GM12875 (cell line): ENCODE measurements at regions not wholly inside any gene's neighbourhood (a gene's known extent, or its start where the extent isn't known, plus 50 kb on each side); places are given as distances from the start of the nearest gene placed in this dataset.

ENCODE experiments used
- H3K4me3 ChIP-seq: one replicate; pipeline ENCODE4 v1.5.1; 2011; ENCODE audit warnings: low read depth, low read length, control low read depth
- CTCF ChIP-seq: IDR thresholded peaks from 2 replicates; pipeline ENCODE4 v1.5.1; 2011; ENCODE audit warnings: low read depth, mild to moderate bottlenecking, control low read depth, inconsistent platforms, low read length, moderate library complexity, borderline replicate concordance; ENCODE audit not compliant: insufficient read depth

- TF ChIP-seq CTCF = no peak
- H3K4me3 ChIP-seq = no peak overlapping the region
These were observed 310.1 kb upstream of the SPOCK3 start for GRCh38 chr4:167544391-167544790.

GRCh38 chr4:167550021-167550420 lies 315.7 kb upstream of the SPOCK3 start:
- no peak for TF ChIP-seq CTCF
- no peak overlapping the region for H3K4me3 ChIP-seq

GRCh38 chr4:167555338-167556022 lies 321.2 kb upstream of the SPOCK3 start:
- no peak for TF ChIP-seq CTCF
- no peak overlapping the region for H3K4me3 ChIP-seq

GRCh38 chr4:167578906-167579305 lies 344.6 kb upstream of the SPOCK3 start:
- no peak overlapping the region for H3K4me3 ChIP-seq
- no peak for TF ChIP-seq CTCF

GRCh38 chr4:167581449-167581965 lies 347.2 kb upstream of the SPOCK3 start:
- TF ChIP-seq CTCF = no peak
- no peak overlapping the region for H3K4me3 ChIP-seq

- TF ChIP-seq CTCF = no peak
These were observed 353.1 kb upstream of the SPOCK3 start for GRCh38 chr4:167587361-167587760.

GRCh38 chr4:167595898-167596297 lies 361.6 kb upstream of the SPOCK3 start:
- TF ChIP-seq CTCF = no peak
- H3K4me3 ChIP-seq = no peak overlapping the region

More at GRCh38 chr4:167587361-167587760, 353.1 kb upstream of the SPOCK3 start:
- no peak overlapping the region for H3K4me3 ChIP-seq
